Activated T-cell treated with anti-CD3 and anti-CD28 coated beads, Interleukin-2, amount 50 U/mL, for 24 hours (primary cell): ENCODE measurements at regions not wholly inside any gene's neighbourhood (a gene's known extent, or its start where the extent isn't known, plus 50 kb on each side); places are given as distances from the start of the nearest gene placed in this dataset.
A peak's percentile ranks its signal among the peaks of the same experiment; 100 is the strongest.

Source experiments
- DNase-seq: peaks from one replicate; pipeline ENCODE4 v3.0.0-alpha.2; 2020
- H3K27ac Mint-ChIP-seq: 2 replicates; pipeline ENCODE4 v1.8.0; 2020; ENCODE audit warnings: mild to moderate bottlenecking, mixed read lengths
- H3K27me3 Mint-ChIP-seq: 2 replicates; pipeline ENCODE4 v1.8.0; 2020; ENCODE audit warnings: mixed read lengths
- H3K36me3 Mint-ChIP-seq: 2 replicates; pipeline ENCODE4 v1.8.0; 2020; ENCODE audit warnings: low read depth, mixed read lengths
- H3K4me1 Mint-ChIP-seq: 2 replicates; pipeline ENCODE4 v1.8.0; 2020; ENCODE audit warnings: low read depth, mixed read lengths
- H3K4me3 Mint-ChIP-seq: 2 replicates; pipeline ENCODE4 v1.8.0; 2020; ENCODE audit warnings: mild to moderate bottlenecking, moderate library complexity, mixed read lengths
- H3K9me3 Mint-ChIP-seq: 2 replicates; pipeline ENCODE4 v1.8.0; 2020; ENCODE audit warnings: mixed read lengths

DNA sequence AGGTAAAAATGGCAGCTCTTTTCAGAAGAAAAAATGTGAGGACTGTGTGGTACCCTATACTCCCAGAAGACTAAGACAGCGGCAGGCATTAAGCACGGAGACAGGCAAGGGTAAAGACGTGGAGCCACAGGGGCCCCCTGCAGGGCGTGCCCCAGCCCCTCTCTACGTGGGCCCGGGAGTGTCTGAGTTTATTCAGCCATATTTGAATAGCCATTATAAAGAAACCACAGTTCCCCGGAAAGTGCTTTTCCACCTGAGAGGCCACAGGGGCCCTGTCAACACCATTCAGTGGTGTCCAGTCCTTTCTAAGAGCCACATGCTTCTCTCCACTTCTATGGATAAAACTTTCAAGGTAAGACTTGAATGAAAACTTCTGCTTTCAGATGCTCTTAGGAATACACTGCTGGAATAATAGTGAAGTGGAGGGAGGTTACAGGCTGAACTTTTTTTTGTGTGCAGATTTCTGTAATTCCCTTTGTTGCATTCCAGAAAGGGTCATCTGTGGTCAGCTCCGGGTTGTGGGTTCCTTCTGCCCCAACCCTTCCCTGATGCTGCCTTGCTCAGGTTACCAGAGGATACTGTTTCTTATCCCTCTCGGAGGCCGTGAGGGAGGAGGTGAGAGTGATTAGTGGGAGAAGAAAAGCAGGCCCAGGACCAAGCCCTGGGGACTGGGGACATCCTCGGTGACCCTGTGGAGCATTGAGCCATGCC is 58.4 kb downstream of the SLC25A47 start:
- peaks cover 21% of the 10 kb centered on the region for H3K4me1 Mint-ChIP-seq

GRCh38 chr14:100382106-100382455 is 58.9 kb downstream of the SLC25A47 start:
- Mint-ChIP-seq H3K4me1 (peaks cover 16% of the 10 kb centered on the region), H3K9me3 (no peaks in the 10 kb centered on the region), H3K36me3 (peaks cover 27% of the 10 kb centered on the region), H3K27me3 (no peaks in the 10 kb centered on the region), H3K4me3 (no peak overlapping the region), H3K27ac (no peak overlapping the region)
- DNase-seq = no peak

More for the DNA sequence above, 58.4 kb downstream of the SLC25A47 start:
- Mint-ChIP-seq H3K4me3 (no peak overlapping the region), H3K36me3 (peaks cover 29% of the 10 kb centered on the region), H3K27ac (no peak overlapping the region), H3K9me3 (no peaks in the 10 kb centered on the region), H3K27me3 (no peaks in the 10 kb centered on the region)
- DNase-seq = no peak

- peaks cover 27% of the 10 kb centered on the region for H3K36me3 Mint-ChIP-seq
- H3K27ac Mint-ChIP-seq = no peak overlapping the region
- no peak overlapping the region for H3K4me3 Mint-ChIP-seq
- no peaks in the 10 kb centered on the region for H3K27me3 Mint-ChIP-seq
- no peaks in the 10 kb centered on the region for H3K9me3 Mint-ChIP-seq
- H3K4me1 Mint-ChIP-seq = peaks cover 18% of the 10 kb centered on the region
- peak; percentile 74 for DNase-seq
Measured at GRCh38 chr14:100383727-100384158, 60.6 kb downstream of the SLC25A47 start.

GRCh38 chr14:100384277-100384676 is 61.1 kb downstream of the SLC25A47 start:
- Mint-ChIP-seq H3K36me3 (peaks cover 27% of the 10 kb centered on the region), H3K4me1 (peaks cover 16% of the 10 kb centered on the region), H3K4me3 (no peak overlapping the region), H3K27ac (no peak overlapping the region), H3K27me3 (no peaks in the 10 kb centered on the region), H3K9me3 (no peaks in the 10 kb centered on the region)
- DNase-seq = no peak

DNA sequence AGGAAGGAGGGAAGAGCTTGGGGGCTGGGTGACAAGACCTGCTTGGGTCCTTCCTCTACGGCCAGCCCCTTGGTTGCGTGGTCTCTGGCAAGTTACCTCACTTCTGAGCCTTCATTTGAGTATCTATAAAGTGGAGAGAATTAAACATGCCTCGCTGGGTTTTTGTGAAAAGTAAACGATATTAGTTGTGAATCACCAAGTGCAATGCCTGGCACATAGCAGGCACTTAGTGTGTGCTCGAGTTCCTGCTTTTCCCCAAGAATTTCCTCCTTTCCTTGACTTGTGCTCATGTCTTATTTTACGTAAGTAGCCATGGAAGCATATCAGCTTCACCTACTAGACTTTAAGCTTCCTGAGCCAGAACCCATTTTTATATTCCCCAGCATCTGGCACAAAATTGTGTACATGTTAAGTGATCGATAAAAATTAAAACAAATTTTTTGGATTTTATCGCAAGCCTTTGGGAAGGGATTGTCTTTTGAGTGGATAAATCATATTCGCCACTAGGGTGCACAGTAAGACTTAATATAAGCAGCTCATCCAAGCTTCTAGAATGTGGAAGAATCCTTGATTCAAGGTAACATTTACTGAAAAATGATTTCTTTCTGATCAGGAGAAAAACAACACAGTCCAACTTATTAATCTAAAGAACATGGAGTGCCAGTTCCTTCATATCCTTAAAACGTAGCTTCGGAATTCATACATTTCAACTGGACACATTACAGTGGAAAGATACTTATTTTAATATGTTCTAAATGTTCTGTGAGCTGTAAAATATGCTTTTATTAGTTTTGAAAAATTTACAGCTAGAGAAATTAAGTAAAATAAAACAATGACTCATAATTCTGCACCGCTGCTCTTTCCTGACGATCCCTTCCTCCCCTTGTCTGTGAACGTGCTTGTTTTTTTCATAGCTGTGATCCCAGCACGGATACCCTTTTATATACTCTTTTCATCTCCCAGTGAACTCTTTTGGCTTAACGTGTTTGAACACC is 62.0 kb downstream of the SLC25A47 start:
- Mint-ChIP-seq H3K4me3 (no peak overlapping the region), H3K9me3 (no peaks in the 10 kb centered on the region), H3K27me3 (no peaks in the 10 kb centered on the region), H3K4me1 (peaks cover 16% of the 10 kb centered on the region), H3K27ac (no peak overlapping the region), H3K36me3 (peaks cover 27% of the 10 kb centered on the region)
- DNase-seq = no peak

DNA sequence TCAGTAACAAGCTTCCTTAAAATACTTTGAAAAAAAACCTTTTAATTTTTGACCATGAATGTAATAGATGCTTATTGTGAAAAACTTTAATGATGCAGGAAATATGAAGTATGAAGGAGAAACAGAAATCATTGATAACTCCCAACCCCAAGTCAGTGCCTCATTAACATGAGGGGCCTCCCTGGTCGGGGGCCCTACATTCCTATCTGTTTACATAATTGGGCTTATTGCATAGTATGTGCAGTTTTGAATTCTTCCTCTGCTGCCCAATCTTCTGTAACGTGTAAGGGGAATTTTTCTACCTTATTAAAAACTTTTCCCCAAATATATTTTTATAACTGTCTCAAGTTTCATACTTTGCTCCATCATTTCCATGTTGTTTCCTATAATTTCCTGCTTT is 63.0 kb downstream of the SLC25A47 start:
- Mint-ChIP-seq H3K4me3 (no peak overlapping the region), H3K4me1 (peaks cover 17% of the 10 kb centered on the region), H3K27ac (no peak overlapping the region), H3K9me3 (no peaks in the 10 kb centered on the region), H3K27me3 (no peaks in the 10 kb centered on the region), H3K36me3 (peaks cover 24% of the 10 kb centered on the region)
- no peak for DNase-seq

DNA sequence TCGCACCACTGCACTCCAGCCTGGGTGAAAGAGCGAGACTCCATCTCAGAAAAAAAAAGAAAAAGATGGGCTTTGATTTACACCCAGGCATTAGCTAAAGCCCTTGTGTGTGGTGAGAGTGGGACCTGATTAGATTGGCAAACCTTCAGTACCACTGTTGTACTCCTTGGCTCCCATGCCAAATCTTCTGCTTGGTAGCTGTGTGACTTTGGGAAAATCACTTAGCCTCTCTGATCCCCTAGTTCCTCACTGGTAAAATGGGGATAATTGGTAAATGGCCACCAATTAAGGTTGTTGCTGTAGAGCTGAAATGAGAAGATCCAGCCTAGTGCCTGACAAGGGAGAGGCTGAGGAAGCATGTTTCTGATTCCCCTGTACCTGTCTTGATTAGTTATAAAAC is 63.7 kb downstream of the SLC25A47 start:
- DNase-seq = no peak
- H3K27ac Mint-ChIP-seq = no peak overlapping the region
- H3K4me1 Mint-ChIP-seq = peaks cover 17% of the 10 kb centered on the region
- H3K27me3 Mint-ChIP-seq = no peaks in the 10 kb centered on the region
- H3K4me3 Mint-ChIP-seq = no peak overlapping the region
- H3K36me3 Mint-ChIP-seq = peaks cover 18% of the 10 kb centered on the region
- H3K9me3 Mint-ChIP-seq = no peaks in the 10 kb centered on the region

DNA sequence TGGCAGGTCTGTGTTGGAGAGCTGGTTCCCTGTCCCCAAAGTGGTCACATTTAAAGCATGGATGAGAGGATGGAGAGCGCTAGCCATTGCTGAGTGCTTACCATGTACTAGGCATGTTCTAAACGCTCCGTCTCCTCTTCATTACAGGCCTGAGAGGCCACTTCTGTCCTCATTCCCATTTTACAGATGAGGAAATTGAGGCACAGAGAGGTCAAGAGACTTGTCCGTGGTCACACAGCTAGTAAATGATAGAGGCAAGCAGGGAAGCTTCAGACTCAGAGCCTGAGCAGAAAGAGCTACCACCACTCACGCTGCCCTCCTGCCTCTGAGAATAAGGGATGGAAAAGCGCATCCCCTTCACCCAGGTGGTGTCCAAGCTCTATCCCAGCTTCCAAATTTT is 64.3 kb downstream of the SLC25A47 start:
- no peak overlapping the region for H3K27ac Mint-ChIP-seq
- H3K9me3 Mint-ChIP-seq = no peaks in the 10 kb centered on the region
- H3K4me3 Mint-ChIP-seq = no peak overlapping the region
- DNase-seq = no peak
- no peaks in the 10 kb centered on the region for H3K27me3 Mint-ChIP-seq
- H3K36me3 Mint-ChIP-seq = peaks cover 13% of the 10 kb centered on the region
- H3K4me1 Mint-ChIP-seq = peaks cover 17% of the 10 kb centered on the region

DNA sequence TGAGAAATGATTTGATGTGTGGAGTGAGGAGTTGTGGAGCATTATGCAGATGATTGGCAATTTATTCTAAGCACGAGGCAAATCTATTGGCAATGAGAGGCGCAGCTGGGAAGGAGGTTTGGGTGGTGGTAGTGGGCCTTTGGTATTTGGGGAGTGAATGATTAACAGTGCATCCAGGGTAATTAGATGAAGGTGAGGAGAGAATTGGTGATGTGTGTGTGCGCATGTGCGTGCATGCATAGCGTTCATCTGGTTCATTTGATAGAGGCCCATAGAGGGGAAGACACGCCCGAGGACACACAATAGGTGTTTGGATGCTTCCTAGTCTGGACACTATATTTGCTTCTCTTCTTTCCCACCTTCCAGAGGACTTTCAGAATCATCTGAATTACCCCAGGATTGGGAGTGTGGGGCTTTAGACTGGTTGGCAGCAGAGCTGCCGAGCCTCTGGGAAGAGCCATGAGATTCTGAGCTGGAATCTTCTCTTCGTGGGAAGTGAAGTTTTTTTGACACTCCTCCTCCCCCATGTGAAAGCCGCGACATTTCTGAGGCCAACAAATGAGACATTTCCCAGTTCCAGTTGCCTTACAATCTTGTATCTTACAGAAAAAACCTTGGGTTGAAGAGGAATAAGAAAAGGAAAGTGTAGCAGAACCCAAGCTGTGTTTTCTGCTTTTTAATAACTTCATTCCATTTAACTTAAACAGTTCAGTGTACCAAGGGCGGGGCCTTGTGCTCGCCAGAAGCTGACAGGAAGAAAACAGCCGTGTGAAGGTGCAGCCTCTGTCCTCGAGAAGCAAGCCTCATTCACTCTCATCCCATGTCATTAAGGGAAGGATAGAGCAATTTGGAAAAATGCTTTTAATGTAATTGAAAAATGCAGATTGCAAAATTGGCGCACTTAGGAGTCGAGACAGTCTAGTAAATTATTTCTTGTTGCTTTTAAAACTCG is 65.2 kb downstream of the SLC25A47 start:
- H3K4me3 Mint-ChIP-seq = no peak overlapping the region
- DNase-seq = no peak
- H3K27ac Mint-ChIP-seq = no peak overlapping the region
- peaks cover 19% of the 10 kb centered on the region for H3K4me1 Mint-ChIP-seq
- H3K27me3 Mint-ChIP-seq = no peaks in the 10 kb centered on the region
- H3K36me3 Mint-ChIP-seq = peaks cover 8% of the 10 kb centered on the region
- no peaks in the 10 kb centered on the region for H3K9me3 Mint-ChIP-seq

DNA sequence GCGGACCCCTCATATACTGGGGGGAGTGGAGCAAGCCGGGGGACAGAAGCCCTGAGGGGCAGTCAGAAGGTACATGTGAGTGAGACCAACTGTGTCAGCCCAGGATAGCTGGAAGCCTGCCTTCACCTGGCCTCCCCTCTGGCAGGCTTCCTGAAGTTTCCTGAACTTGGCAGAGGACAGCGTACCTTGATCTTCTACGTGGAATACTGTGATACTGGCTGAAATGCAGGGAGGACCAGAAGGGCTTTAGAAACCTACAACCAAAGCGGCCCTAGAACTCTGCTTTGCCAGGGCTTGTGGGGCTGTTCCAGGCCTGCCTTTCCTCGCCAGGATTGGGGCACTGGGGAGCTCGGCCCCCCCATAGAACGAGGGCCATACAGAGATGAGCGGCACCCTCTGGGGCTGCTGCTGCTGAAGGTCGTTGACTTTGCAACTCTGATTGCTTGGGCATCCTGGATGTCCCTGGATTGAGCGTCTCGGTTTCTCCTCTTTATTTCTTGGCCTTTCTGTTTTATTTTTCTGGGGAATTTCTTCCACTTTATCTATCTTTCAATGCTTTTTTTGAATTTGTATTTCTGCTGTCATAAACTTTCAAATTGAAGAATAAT is 66.5 kb downstream of the SLC25A47 start:
- Mint-ChIP-seq H3K27me3 (no peaks in the 10 kb centered on the region), H3K27ac (no peak overlapping the region), H3K4me1 (peaks cover 14% of the 10 kb centered on the region), H3K4me3 (no peak overlapping the region), H3K9me3 (no peaks in the 10 kb centered on the region), H3K36me3 (no peaks in the 10 kb centered on the region)
- no peak for DNase-seq

DNA sequence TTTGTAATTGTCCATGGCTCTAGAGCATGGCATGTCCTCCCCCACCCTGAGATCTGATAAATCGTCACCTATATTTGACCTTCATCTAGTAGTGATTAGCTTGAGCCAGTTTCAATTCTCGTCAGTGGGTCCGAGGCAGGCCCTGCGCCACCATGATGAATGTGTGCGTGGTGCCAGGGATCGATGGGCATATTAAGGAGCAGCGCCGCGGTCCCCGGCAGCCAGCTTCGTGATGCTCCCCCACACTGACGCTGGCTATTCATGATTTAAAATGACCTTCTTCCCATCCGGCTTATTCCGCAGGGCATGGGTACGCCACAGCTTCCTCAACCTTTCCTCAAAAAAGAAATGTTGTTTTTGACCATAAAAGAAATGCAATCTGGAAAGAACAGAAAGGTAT is 68.0 kb downstream of the SLC25A47 start:
- H3K27ac Mint-ChIP-seq = no peak overlapping the region
- DNase-seq = no peak
- no peaks in the 10 kb centered on the region for H3K36me3 Mint-ChIP-seq
- no peaks in the 10 kb centered on the region for H3K27me3 Mint-ChIP-seq
- peaks cover 14% of the 10 kb centered on the region for H3K4me1 Mint-ChIP-seq
- no peak overlapping the region for H3K4me3 Mint-ChIP-seq
- no peaks in the 10 kb centered on the region for H3K9me3 Mint-ChIP-seq

- no peak for DNase-seq
- H3K27me3 Mint-ChIP-seq = no peaks in the 10 kb centered on the region
- peaks cover 14% of the 10 kb centered on the region for H3K4me1 Mint-ChIP-seq
- no peak overlapping the region for H3K4me3 Mint-ChIP-seq
- H3K36me3 Mint-ChIP-seq = no peaks in the 10 kb centered on the region
- H3K27ac Mint-ChIP-seq = no peak overlapping the region
- H3K9me3 Mint-ChIP-seq = no peaks in the 10 kb centered on the region
Measured at GRCh38 chr14:100391724-100392123, 68.6 kb downstream of the SLC25A47 start.

- Mint-ChIP-seq H3K36me3 (peaks cover 3% of the 10 kb centered on the region), H3K4me3 (no peak overlapping the region), H3K9me3 (no peaks in the 10 kb centered on the region), H3K27me3 (no peaks in the 10 kb centered on the region), H3K4me1 (peaks cover 14% of the 10 kb centered on the region), H3K27ac (no peak overlapping the region)
- no peak for DNase-seq
Measured at GRCh38 chr14:100392356-100392755, 69.2 kb downstream of the SLC25A47 start.

GRCh38 chr14:100393362-100393761 is 70.2 kb downstream of the SLC25A47 start:
- no peaks in the 10 kb centered on the region for H3K9me3 Mint-ChIP-seq
- H3K4me3 Mint-ChIP-seq = no peak overlapping the region
- no peak for DNase-seq
- peaks cover 9% of the 10 kb centered on the region for H3K4me1 Mint-ChIP-seq
- H3K27me3 Mint-ChIP-seq = no peaks in the 10 kb centered on the region
- peaks cover 5% of the 10 kb centered on the region for H3K36me3 Mint-ChIP-seq
- H3K27ac Mint-ChIP-seq = no peak overlapping the region
